ENCODE measurements at regions not wholly inside any gene's neighbourhood (a gene's known extent, or its start where the extent isn't known, plus 50 kb on each side); places are given as distances from the start of the nearest gene placed in this dataset.

GRCh38 chr15:62277816-62278394 lies 112.8 kb upstream of the C2CD4B start:
- no peak for DNase-seq
- no peaks in the 10 kb centered on the region for H3K27me3 ChIP-seq (replicated peaks; ENCODE audit: insufficient read depth, low read length)
- no peak overlapping the region for H2AFZ ChIP-seq (ENCODE audit: low read length)
- no peaks in the 10 kb centered on the region for H3K9me2 ChIP-seq (replicated peaks; ENCODE audit: insufficient read depth, low read length)
- no peaks in the 10 kb centered on the region for H3F3A ChIP-seq (ENCODE audit: insufficient read depth, low read length)
- no peaks in the 10 kb centered on the region for H3K36me3 ChIP-seq (replicated peaks; ENCODE audit: insufficient read depth, low read length)
- H3K4me1 ChIP-seq (ENCODE audit: low read length) = no peaks in the 10 kb centered on the region
- H3K9ac ChIP-seq (ENCODE audit: low read length) = no peak overlapping the region
- no peaks in the 10 kb centered on the region for H3K9me3 ChIP-seq (replicated peaks; ENCODE audit: insufficient read depth, low read length)
- no peaks in the 10 kb centered on the region for H4K20me1 ChIP-seq (ENCODE audit: insufficient read depth, low read length)
- no peak overlapping the region for H3K4me2 ChIP-seq (ENCODE audit: low read depth, low read length)
- no peak overlapping the region for H3K27ac ChIP-seq (ENCODE audit: low read length)
- no peaks in the 10 kb centered on the region for H3K79me2 ChIP-seq (ENCODE audit: low read length)
- no peak for TF ChIP-seq EZH2phosphoT487 (IDR thresholded peaks at IDR 0.05; ENCODE audit: low read length)
- TF ChIP-seq EZH2 (optimal IDR thresholded peaks at IDR 0.05; ENCODE audit: low read depth, low read length) = no peak
- TF ChIP-seq CTCF (IDR thresholded peaks at IDR 0.05; ENCODE audit: low read length) = no peak
- no peak overlapping the region for H3K4me3 ChIP-seq (ENCODE audit: low read length)

GRCh38 chr15:62278534-62278933 lies 113.4 kb upstream of the C2CD4B start:
- Histone ChIP-seq H3K27ac (ENCODE audit: low read length) (no peak overlapping the region), H3K27me3 (replicated peaks; ENCODE audit: insufficient read depth, low read length) (no peaks in the 10 kb centered on the region), H3K4me2 (ENCODE audit: low read depth, low read length) (no peak overlapping the region), H3K4me3 (ENCODE audit: low read length) (no peak overlapping the region), H3K9me2 (replicated peaks; ENCODE audit: insufficient read depth, low read length) (no peaks in the 10 kb centered on the region), H3F3A (ENCODE audit: insufficient read depth, low read length) (no peaks in the 10 kb centered on the region), H3K9me3 (replicated peaks; ENCODE audit: insufficient read depth, low read length) (no peaks in the 10 kb centered on the region), H4K20me1 (ENCODE audit: insufficient read depth, low read length) (no peaks in the 10 kb centered on the region), H3K9ac (ENCODE audit: low read length) (no peak overlapping the region), H3K79me2 (ENCODE audit: low read length) (no peaks in the 10 kb centered on the region), H3K36me3 (replicated peaks; ENCODE audit: insufficient read depth, low read length) (no peaks in the 10 kb centered on the region), H2AFZ (ENCODE audit: low read length) (no peak overlapping the region), H3K4me1 (ENCODE audit: low read length) (no peaks in the 10 kb centered on the region)
- TF ChIP-seq EZH2phosphoT487 (IDR thresholded peaks at IDR 0.05; ENCODE audit: low read length) = no peak
- TF ChIP-seq CTCF (IDR thresholded peaks at IDR 0.05; ENCODE audit: low read length) = no peak
- no peak for TF ChIP-seq EZH2 (optimal IDR thresholded peaks at IDR 0.05; ENCODE audit: low read depth, low read length)
- no peak for DNase-seq

- Histone ChIP-seq H3K4me1 (ENCODE audit: low read length) (no peaks in the 10 kb centered on the region), H3K9me2 (replicated peaks; ENCODE audit: insufficient read depth, low read length) (no peaks in the 10 kb centered on the region), H2AFZ (ENCODE audit: low read length) (no peak overlapping the region), H3K36me3 (replicated peaks; ENCODE audit: insufficient read depth, low read length) (no peaks in the 10 kb centered on the region), H4K20me1 (ENCODE audit: insufficient read depth, low read length) (no peaks in the 10 kb centered on the region), H3K9ac (ENCODE audit: low read length) (no peak overlapping the region), H3K4me2 (ENCODE audit: low read depth, low read length) (no peak overlapping the region), H3K79me2 (ENCODE audit: low read length) (no peaks in the 10 kb centered on the region), H3K27ac (ENCODE audit: low read length) (no peak overlapping the region), H3K4me3 (ENCODE audit: low read length) (no peak overlapping the region), H3K9me3 (replicated peaks; ENCODE audit: insufficient read depth, low read length) (no peaks in the 10 kb centered on the region), H3F3A (ENCODE audit: insufficient read depth, low read length) (no peaks in the 10 kb centered on the region), H3K27me3 (replicated peaks; ENCODE audit: insufficient read depth, low read length) (no peaks in the 10 kb centered on the region)
- TF ChIP-seq EZH2phosphoT487 (IDR thresholded peaks at IDR 0.05; ENCODE audit: low read length) (no peak), CTCF (IDR thresholded peaks at IDR 0.05; ENCODE audit: low read length) (no peak), EZH2 (optimal IDR thresholded peaks at IDR 0.05; ENCODE audit: low read depth, low read length) (no peak)
- no peak for DNase-seq
Observed at GRCh38 chr15:62279041-62279440, 114.0 kb upstream of the C2CD4B start.

Data from MM.1S (cell line).